Ovary (tissue), 7 donors: ENCODE measurements at regions not wholly inside any gene's neighbourhood (a gene's known extent, or its start where the extent isn't known, plus 50 kb on each side); places are given as distances from the start of the nearest gene placed in this dataset.
"Not testable (repeated sequence)": the region's sequence is repeated elsewhere in the genome, so short reads cannot be mapped to it uniquely, and the experiment has no call there.

Source experiments
- DNase-seq, 5 donors: peaks; one replicate each; pipeline ENCODE4 v3.0.0-alpha.2; 2019 to 2020
- H3K27ac ChIP-seq, 2 donors: fragments of 200-600 bp; one replicate each; pipeline versions ENCODE4 v1.5.1 to v1.8.0; 2019 to 2022
- H3K27me3 ChIP-seq: fragments of 200-600 bp; one replicate; pipeline ENCODE4 v1.8.0; 2022
- H3K36me3 ChIP-seq: fragments of 200-600 bp; sonication (generic); one replicate; pipeline ENCODE4 v1.5.1; 2019
- H3K4me1 ChIP-seq: one replicate; pipeline ENCODE4 v1.8.1; 2013; ENCODE audit warnings: mild to moderate bottlenecking, moderate library complexity; ENCODE audit not compliant: insufficient read depth
- H3K4me3 ChIP-seq: fragments of 200-600 bp; sonication (generic); one replicate; pipeline ENCODE4 v1.5.1; 2017
- H3K9me3 ChIP-seq, 2 donors: fragments of 200-600 bp in 1 of 2; sonication (generic) in 1 of 2; one replicate each; pipeline versions ENCODE4 v1.5.1 to v1.8.1; 2013 to 2019; ENCODE audit warnings: mild to moderate bottlenecking in 1 of 2, moderate library complexity in 1 of 2
- EP300 ChIP-seq: sonication (generic); formaldehyde crosslinking; IDR thresholded peaks from one replicate; pipeline ENCODE4 v1.6.1; 2017; ENCODE audit warnings: antibody characterized with exemption
- POLR2A ChIP-seq: fragments of 450-650 bp; IDR thresholded peaks from one replicate; pipeline ENCODE4 v1.6.1; 2017; ENCODE audit warnings: antibody characterized with exemption, mild to moderate bottlenecking, moderate library complexity
- WGBS, 3 donors: extraction: QIAGEN DNeasy Blood & Tissue Kit in 1 of 3; methylation state at CpG; one replicate each; pipeline versions ENCODE4 v1.1.5 to v1.1.7; 2013 to 2017; 5-methylcytosine and 5-hydroxymethylcytosine counted together
- intact Hi-C, 4 donors: fragments of 100-400 bp; cut with DNase I; formaldehyde crosslinking; loops; one replicate each; pipeline versions ENCODE4 v1.11.0 to v1.15.1; 2022 to 2023
- TF ChIP-seq, protein P1 (sequence below), 3 donors: fragments of 450-650 bp in 2 of 3; fragments of 200-600 bp in 1 of 3; IDR thresholded peaks; one replicate each; pipeline versions ENCODE4 v1.5.1 to v1.8.0; 2016 to 2022; ENCODE audit warnings: antibody characterized with exemption in 3 of 3, mild to moderate bottlenecking in 1 of 3
- donor health status: DM: no; HTN: no; CAD: no; lungs with moderate emphysema.
- donor health status: DM: no; HTN: no; CAD: no.
- donor health status: Bipolar disorder and iron deficiency.
- donor health status: DM: no; HTN: no; CAD: no.
- donor health status: DM: yes; HTN: yes; CAD: no.

DNA sequence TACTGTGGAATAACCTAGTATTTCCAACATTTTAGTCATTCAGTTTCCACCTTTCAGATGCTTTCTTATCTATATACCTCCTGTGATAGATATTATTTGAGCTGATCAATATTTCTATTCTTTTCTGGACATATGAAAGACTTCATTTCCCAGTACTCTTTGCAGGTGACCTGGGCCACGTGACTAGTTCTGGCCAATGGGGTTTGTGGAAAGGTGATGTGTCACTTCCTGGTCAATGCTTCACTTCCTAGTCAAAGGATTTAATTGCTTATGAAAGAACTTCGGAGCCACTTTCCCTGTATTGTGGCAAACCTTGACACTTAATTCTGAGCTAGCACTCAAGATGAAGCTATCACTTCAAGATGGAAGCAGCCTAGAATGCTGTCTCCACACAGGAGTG is 248.9 kb upstream of the FOXF1 start:
- Histone ChIP-seq H3K4me1 (no peaks in the 10 kb centered on the region), H3K9me3 (no peaks in the 10 kb centered on the region), H3K4me3 (no peak overlapping the region), H3K27me3 (no peaks in the 10 kb centered on the region), H3K36me3 (no peaks in the 10 kb centered on the region), H3K27ac (no peak overlapping the region)
- 72 to 83% (median 75%) methylated on average over 2 of the region's 2 CpGs for WGBS, 3 donors
- TF ChIP-seq, protein P1, sequence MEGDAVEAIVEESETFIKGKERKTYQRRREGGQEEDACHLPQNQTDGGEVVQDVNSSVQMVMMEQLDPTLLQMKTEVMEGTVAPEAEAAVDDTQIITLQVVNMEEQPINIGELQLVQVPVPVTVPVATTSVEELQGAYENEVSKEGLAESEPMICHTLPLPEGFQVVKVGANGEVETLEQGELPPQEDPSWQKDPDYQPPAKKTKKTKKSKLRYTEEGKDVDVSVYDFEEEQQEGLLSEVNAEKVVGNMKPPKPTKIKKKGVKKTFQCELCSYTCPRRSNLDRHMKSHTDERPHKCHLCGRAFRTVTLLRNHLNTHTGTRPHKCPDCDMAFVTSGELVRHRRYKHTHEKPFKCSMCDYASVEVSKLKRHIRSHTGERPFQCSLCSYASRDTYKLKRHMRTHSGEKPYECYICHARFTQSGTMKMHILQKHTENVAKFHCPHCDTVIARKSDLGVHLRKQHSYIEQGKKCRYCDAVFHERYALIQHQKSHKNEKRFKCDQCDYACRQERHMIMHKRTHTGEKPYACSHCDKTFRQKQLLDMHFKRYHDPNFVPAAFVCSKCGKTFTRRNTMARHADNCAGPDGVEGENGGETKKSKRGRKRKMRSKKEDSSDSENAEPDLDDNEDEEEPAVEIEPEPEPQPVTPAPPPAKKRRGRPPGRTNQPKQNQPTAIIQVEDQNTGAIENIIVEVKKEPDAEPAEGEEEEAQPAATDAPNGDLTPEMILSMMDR (IDR thresholded peaks at IDR 0.05): no peak
- TF ChIP-seq EP300 (no peak), POLR2A (no peak)
- no peak for DNase-seq
- intact Hi-C loops: no loop called here

DNA sequence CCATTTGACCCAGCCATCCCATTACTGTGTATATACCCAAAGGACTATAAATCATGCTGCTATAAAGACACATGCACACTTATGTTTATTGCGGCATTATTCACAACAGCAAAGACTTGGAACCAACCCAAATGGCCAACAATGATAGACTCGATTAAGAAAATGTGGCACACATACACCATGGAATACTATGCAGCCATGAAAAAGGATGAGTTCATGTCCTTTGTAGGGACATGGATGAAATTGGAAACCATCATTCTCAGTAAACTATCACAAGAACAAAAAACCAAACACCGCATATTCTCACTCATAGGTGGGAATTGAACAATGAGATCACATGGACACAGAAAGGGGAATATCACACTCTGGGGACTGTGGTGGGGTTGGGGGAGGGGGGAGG is 242.7 kb upstream of the FOXF1 start:
- H3K27ac ChIP-seq, H3K4me1 ChIP-seq, H3K4me3 ChIP-seq, H3K36me3 ChIP-seq, H3K27me3 ChIP-seq, DNase-seq, intact Hi-C loops, H3K9me3 ChIP-seq: not testable (repeated sequence)
- WGBS, 3 donors: 86 to 96% (median 92%) methylated on average over 2 to 3 of the region's 3 CpGs

DNA sequence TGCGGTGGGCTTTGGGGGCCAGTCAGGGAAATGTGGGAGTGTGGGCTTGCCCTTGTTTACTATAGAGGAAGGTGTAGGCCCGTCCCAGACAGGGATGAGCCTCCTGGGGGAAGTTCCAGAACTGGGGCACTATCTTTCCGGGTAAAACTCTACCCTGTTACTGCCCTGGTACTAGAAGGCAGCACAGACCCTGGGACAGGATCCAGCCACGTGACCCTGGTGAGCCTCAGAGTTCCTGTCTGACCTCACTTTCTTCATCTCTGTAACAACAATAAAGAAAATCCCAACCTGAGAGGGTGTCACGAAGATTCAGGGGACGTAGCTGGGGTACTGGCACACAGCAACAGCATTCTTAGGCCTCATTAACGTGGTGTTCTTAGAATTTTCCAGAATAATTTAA is 239.6 kb upstream of the FOXF1 start:
- H3K36me3 ChIP-seq: no peaks in the 10 kb centered on the region
- H3K27me3 ChIP-seq: no peaks in the 10 kb centered on the region
- 41 to 51% (median 49%) methylated on average over 7 of the region's 7 CpGs for WGBS, 3 donors
- H3K27ac ChIP-seq: no peak overlapping the region
- no peaks in the 10 kb centered on the region for H3K9me3 ChIP-seq
- intact Hi-C loops: no loop called here
- no peak overlapping the region for H3K4me3 ChIP-seq
- DNase-seq: no peak
- TF ChIP-seq POLR2A (no peak), EP300 (no peak)
- TF ChIP-seq, protein P1 (IDR thresholded peaks at IDR 0.05): no peak
- H3K4me1 ChIP-seq: no peaks in the 10 kb centered on the region

DNA sequence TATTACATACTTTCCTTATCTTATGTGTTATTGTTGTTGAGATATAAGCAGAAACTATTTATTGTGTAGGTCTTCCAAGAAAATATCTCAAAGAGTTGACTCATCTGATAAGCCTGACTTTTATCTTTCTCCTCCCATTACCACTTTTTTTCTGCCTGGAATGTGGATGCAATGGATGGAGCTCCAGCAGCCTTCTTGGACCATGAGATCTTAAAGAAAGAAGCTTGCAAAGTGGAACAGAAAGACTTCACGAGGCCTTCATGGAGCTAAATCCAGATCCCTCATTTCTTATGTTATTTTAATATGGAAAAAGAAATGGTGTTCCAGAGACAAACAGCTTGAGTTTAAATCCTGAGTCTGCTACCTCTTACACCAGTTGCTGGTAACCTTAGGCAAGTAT is 237.6 kb upstream of the FOXF1 start:
- Histone ChIP-seq H3K4me1 (no peaks in the 10 kb centered on the region), H3K9me3 (no peaks in the 10 kb centered on the region), H3K4me3 (no peak overlapping the region), H3K36me3 (no peaks in the 10 kb centered on the region), H3K27me3 (no peaks in the 10 kb centered on the region), H3K27ac (no peak overlapping the region)
- DNase-seq: no peak
- TF ChIP-seq, protein P1 (IDR thresholded peaks at IDR 0.05): no peak
- no peak for TF ChIP-seq POLR2A
- TF ChIP-seq EP300: no peak
- 80 to 88% (median 88%) methylated on average over 1 of the region's 1 CpG for WGBS, 3 donors
- intact Hi-C loops: no loop called here

DNA sequence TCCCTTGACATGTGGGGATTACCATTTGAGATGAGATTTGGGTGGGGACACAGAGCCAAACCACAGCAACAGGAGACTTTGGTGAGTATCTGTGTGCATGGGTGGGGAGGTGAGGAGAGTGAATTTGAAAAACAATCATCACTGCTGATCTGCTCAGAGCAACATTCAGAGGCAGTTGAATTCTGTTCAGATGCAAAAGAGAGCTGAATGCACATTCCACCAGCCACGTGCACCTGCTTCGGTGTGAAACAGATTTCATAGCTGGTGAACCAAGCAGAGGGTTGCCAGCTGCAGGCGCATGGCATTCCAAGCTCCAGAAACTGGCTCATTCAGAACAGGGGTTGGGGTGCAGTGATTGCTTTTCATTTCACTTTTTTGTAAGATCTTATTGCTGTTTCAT is 233.1 kb upstream of the FOXF1 start:
- intact Hi-C loops: no loop called here
- H3K9me3 ChIP-seq: no peaks in the 10 kb centered on the region
- no peak for DNase-seq
- H3K27ac ChIP-seq: no peak overlapping the region
- no peaks in the 10 kb centered on the region for H3K36me3 ChIP-seq
- H3K4me1 ChIP-seq: no peaks in the 10 kb centered on the region
- TF ChIP-seq, protein P1 (IDR thresholded peaks at IDR 0.05): no peak
- no peak overlapping the region for H3K4me3 ChIP-seq
- no peaks in the 10 kb centered on the region for H3K27me3 ChIP-seq
- 44 to 61% (median 51%) methylated on average over 3 of the region's 3 CpGs for WGBS, 3 donors

DNA sequence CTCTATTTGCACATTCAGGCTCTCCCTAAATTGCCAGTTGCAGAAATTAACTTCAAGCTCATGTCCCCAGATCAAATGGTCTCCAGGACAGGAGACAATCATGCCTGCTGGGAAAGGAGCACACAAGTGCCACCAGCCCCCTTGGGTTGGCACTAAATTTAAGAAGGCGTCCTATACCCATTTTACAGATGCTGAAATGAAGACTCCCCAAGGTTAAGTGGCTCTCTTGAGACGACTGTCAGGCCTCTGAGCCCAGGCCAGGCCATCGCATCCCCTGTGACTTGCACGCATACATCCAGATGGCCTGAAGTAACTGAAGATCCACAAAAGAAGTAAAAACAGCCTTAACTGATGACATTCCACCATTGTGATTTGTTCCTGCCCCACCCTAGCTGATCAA is 232.5 kb upstream of the FOXF1 start:
- H3K36me3 ChIP-seq, H3K27me3 ChIP-seq, H3K27ac ChIP-seq, DNase-seq, H3K4me3 ChIP-seq, H3K4me1 ChIP-seq, intact Hi-C loops, H3K9me3 ChIP-seq: not testable (repeated sequence)
- WGBS, 3 donors: 79 to 88% (median 80%) methylated on average over 4 of the region's 4 CpGs
